LNCaP clone FGC (cell line): ENCODE measurements at regions not wholly inside any gene's neighbourhood (a gene's known extent, or its start where the extent isn't known, plus 50 kb on each side); places are given as distances from the start of the nearest gene placed in this dataset.

Experiments used
- DNase-seq: peaks from one replicate; pipeline ENCODE4 v3.0.0-alpha.2; 2011; ENCODE audit warnings: low read depth
- H3K4me3 ChIP-seq: 2 replicates; pipeline ENCODE4 v1.5.1; 2011; ENCODE audit warnings: mild to moderate bottlenecking, low read depth, low read length, control low read depth
- TF ChIP-seq, protein P1 (sequence below): IDR thresholded peaks from 2 replicates; pipeline ENCODE4 v1.5.1; 2012; ENCODE audit warnings: mild to moderate bottlenecking; ENCODE audit not compliant: control insufficient read depth, insufficient read depth; ENCODE audit errors: extremely low read depth

DNA sequence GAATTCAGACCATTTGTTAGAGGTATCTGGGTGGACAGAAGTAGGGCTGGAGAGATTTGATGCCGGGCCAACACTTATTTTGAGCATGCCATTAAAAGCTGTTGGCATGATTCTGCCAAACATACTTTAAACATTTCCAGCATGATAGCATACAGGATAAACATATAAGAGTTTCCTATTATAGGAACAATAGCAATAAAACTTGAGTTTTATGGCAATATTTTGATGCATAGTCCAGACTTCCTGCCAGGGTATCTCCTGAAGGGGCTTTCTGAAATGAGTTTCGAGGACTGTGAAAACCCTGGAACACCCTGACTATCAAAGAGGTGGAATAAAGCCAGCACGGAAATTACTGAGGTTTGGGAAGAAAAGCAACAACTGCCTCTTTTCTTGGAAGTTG is 1398.0 kb upstream of the NXPH2 start:
- no peak overlapping the region for H3K4me3 ChIP-seq
- TF ChIP-seq, protein P1, sequence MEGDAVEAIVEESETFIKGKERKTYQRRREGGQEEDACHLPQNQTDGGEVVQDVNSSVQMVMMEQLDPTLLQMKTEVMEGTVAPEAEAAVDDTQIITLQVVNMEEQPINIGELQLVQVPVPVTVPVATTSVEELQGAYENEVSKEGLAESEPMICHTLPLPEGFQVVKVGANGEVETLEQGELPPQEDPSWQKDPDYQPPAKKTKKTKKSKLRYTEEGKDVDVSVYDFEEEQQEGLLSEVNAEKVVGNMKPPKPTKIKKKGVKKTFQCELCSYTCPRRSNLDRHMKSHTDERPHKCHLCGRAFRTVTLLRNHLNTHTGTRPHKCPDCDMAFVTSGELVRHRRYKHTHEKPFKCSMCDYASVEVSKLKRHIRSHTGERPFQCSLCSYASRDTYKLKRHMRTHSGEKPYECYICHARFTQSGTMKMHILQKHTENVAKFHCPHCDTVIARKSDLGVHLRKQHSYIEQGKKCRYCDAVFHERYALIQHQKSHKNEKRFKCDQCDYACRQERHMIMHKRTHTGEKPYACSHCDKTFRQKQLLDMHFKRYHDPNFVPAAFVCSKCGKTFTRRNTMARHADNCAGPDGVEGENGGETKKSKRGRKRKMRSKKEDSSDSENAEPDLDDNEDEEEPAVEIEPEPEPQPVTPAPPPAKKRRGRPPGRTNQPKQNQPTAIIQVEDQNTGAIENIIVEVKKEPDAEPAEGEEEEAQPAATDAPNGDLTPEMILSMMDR, result no peak
- DNase-seq, result no peak

DNA sequence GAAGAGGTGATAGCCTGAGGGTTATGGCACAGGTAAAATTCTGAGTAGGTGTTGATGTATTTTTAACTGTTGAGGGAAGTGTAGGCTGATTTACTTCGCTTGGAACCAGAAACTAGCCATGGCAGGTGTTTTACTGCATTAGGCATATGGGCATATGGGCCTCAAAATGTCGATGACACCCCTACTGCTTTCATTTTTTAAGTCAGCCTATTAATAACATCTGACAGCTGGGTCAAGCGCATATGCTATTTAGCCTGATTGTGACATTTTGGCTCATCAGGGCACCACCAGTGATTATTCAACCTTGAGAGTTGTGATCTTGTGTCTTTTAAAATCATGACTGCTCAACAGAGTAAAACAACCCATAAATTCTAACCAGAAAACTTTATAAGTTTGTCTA is 1396.9 kb upstream of the NXPH2 start:
- no peak for DNase-seq
- no peak overlapping the region for H3K4me3 ChIP-seq
- TF ChIP-seq, protein P1, result no peak

DNA sequence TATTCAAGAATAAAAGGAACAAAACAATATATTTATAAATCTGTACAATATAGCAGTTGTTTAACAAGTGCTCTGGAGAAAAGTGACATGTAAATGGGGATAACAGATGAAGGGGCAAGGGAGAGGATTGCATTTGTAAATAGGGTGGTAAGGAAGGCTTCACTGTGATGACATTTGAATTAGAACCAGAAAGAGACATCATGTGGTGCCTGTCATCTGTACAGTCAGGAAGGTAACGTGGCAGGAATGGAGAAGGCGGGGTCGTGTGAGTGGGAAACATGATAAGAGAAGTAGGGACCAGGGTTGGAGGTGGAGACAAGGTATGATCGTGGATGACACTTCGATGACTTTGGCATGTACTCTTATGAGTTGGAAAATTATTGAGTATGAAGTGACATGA is 1393.6 kb upstream of the NXPH2 start:
- H3K4me3 ChIP-seq, result no peak overlapping the region
- DNase-seq, result no peak
- TF ChIP-seq, protein P1, result no peak

DNA sequence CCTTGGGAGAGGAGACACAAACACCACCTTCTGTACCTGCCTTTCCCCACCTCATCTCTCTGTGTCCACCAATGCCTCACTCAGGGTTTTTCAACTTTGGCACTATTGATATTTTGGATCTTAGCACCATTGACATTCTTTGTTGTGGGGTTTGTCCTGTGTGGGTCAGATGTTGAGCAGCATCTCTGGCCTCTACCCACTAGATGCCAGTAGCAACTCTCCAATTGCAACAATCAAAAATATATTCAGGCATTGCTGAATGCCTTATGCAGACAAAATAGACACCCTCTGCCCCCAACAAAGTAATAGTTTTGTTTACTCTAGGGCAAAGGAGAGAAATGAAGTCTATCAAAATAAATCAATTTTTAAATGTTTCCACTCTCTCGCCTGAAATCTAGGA is 1384.3 kb upstream of the NXPH2 start:
- H3K4me3 ChIP-seq, result no peak overlapping the region
- TF ChIP-seq, protein P1, result 0 out of 2 replicates have a peak, but pooled peaks have one; percentile 15
- DNase-seq, result no peak

DNA sequence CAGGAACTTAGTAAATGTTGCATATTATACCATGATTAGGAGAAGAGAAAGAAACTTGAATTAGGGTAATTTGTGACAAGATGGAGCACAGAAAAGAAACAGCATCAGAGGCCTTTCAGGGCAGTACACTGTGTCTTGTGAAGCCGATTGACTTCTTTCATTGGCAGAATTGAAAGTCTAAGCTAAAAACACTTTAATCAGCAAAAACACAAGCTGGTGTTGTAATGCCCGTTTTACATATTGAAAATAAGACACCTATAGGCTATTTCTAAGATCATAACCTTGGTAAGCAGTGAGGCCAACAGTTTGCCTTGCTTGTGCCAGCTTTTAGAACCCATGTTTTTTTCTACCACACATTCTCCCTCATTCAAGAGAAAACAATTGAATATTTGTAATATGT is 1378.1 kb upstream of the NXPH2 start:
- TF ChIP-seq, protein P1, result no peak
- DNase-seq, result no peak
- H3K4me3 ChIP-seq, result no peak overlapping the region

DNA sequence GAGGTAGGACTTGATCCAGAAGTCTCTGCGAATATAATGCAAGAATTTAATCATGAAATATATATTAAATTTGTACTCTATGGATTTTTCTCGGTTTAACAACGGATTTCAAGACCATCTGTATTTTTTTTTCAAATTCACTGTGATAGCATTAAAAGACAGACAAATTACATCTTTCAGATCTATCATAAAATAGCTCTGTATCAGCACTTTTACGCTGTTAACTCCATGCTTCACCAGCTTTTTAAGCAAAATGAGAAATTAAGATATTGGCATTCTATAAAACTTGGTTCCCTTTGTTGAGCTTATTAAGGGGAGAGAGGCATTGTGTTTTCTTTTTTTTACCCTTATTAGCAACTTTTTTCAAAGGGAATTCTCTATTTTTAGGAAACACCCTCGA is 1377.6 kb upstream of the NXPH2 start:
- no peak for DNase-seq
- no peak overlapping the region for H3K4me3 ChIP-seq
- TF ChIP-seq, protein P1, result no peak

DNA sequence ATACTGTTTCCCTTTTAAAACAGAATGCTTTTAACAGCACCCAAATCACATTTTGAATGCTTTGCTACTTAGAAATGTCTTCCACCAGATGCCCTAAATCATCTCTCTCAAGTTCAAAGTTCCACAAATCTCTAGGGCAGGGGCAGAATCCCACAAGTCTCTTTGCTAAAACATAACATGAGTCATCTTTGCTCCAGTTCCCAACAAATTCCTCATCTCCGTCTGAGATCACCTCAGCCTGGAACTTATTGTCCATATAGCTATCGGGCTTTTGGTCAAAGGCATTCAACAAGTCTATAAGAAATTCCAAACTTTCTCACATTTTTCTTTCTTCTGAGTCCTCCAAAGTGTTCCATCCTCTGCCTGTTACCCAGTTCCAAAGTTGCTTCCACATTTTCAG is 1374.5 kb upstream of the NXPH2 start:
- DNase-seq, result no peak
- TF ChIP-seq, protein P1, result no peak

More for the DNA sequence above, 1374.5 kb upstream of the NXPH2 start:
- H3K4me3 ChIP-seq, result no peak overlapping the region
